Endothelial cell (in vitro differentiated cells): ENCODE measurements at regions not wholly inside any gene's neighbourhood (a gene's known extent, or its start where the extent isn't known, plus 50 kb on each side); places are given as distances from the start of the nearest gene placed in this dataset.

ENCODE experiments used
- DNase-seq: peaks from one replicate; pipeline ENCODE4 v3.0.0; 2021; ENCODE audit warnings: low spot score
- H3K27ac Mint-ChIP-seq: one replicate; pipeline ENCODE4 v1.8.0; 2021; ENCODE audit warnings: mixed read lengths, inconsistent platforms; ENCODE audit not compliant: unreplicated experiment
- H3K27me3 Mint-ChIP-seq: one replicate; pipeline ENCODE4 v1.8.0; 2021; ENCODE audit warnings: mild to moderate bottlenecking, moderate library complexity, mixed read lengths, inconsistent platforms; ENCODE audit not compliant: unreplicated experiment
- H3K36me3 Mint-ChIP-seq: one replicate; pipeline ENCODE4 v1.8.0; 2021; ENCODE audit warnings: mild to moderate bottlenecking, low read depth, mixed read lengths, inconsistent platforms; ENCODE audit not compliant: unreplicated experiment
- H3K4me1 Mint-ChIP-seq: one replicate; pipeline ENCODE4 v1.8.0; 2021; ENCODE audit warnings: mild to moderate bottlenecking, mixed read lengths, inconsistent platforms; ENCODE audit not compliant: unreplicated experiment
- H3K4me3 Mint-ChIP-seq: one replicate; pipeline ENCODE4 v1.8.0; 2021; ENCODE audit warnings: mild to moderate bottlenecking, mixed read lengths, inconsistent platforms; ENCODE audit not compliant: unreplicated experiment
- H3K9me3 Mint-ChIP-seq: one replicate; pipeline ENCODE4 v1.8.0; 2021; ENCODE audit warnings: mixed read lengths, inconsistent platforms; ENCODE audit not compliant: unreplicated experiment
- TF ChIP-seq, protein P1 (sequence below): fragments of 200-600 bp; sonication (generic); IDR thresholded peaks from one replicate; pipeline ENCODE4 v1.5.0; 2021; ENCODE audit warnings: antibody characterized with exemption; ENCODE audit not compliant: unreplicated experiment

DNA sequence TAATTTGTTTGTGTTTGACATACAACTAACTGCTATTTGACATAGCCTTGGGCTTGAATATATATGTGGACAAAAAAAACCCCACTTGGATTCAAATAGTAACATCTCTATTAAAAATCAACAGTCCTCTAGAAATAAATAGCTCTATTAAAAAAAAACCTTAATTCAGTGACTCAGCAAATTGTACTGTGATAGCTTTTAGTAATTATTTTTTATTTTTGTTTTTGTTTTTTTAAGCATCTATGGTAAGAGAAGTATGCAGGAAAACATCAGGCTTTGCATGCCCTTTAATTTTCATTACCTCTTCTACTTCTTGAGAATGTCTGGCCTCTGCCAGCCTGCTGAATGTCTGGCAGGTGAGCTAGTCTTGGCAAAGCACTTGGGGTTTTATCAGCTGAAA lies 300.7 kb downstream of the NPR3 start:
- Mint-ChIP-seq H3K9me3 (peaks cover 15% of the 10 kb centered on the region), H3K4me3 (no peak overlapping the region), H3K36me3 (no peaks in the 10 kb centered on the region), H3K4me1 (no peaks in the 10 kb centered on the region), H3K27ac (no peak overlapping the region), H3K27me3 (peaks cover 2% of the 10 kb centered on the region)
- DNase-seq = no peak
- TF ChIP-seq, protein P1, sequence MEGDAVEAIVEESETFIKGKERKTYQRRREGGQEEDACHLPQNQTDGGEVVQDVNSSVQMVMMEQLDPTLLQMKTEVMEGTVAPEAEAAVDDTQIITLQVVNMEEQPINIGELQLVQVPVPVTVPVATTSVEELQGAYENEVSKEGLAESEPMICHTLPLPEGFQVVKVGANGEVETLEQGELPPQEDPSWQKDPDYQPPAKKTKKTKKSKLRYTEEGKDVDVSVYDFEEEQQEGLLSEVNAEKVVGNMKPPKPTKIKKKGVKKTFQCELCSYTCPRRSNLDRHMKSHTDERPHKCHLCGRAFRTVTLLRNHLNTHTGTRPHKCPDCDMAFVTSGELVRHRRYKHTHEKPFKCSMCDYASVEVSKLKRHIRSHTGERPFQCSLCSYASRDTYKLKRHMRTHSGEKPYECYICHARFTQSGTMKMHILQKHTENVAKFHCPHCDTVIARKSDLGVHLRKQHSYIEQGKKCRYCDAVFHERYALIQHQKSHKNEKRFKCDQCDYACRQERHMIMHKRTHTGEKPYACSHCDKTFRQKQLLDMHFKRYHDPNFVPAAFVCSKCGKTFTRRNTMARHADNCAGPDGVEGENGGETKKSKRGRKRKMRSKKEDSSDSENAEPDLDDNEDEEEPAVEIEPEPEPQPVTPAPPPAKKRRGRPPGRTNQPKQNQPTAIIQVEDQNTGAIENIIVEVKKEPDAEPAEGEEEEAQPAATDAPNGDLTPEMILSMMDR = no peak

- Mint-ChIP-seq H3K9me3 (no peaks in the 10 kb centered on the region), H3K4me3 (no peak overlapping the region), H3K36me3 (no peaks in the 10 kb centered on the region), H3K4me1 (no peaks in the 10 kb centered on the region), H3K27me3 (peaks cover 1% of the 10 kb centered on the region), H3K27ac (no peak overlapping the region)
- TF ChIP-seq, protein P1 = no peak
- DNase-seq = no peak
These were observed 312.5 kb downstream of the NPR3 start for GRCh38 chr5:33023649-33024048.

- H3K4me1 Mint-ChIP-seq = no peaks in the 10 kb centered on the region
- TF ChIP-seq, protein P1 = no peak
- no peak for DNase-seq
These were observed 321.4 kb downstream of the NPR3 start for GRCh38 chr5:33032271-33033070.

GRCh38 chr5:33033516-33033915 lies 322.4 kb downstream of the NPR3 start:
- Mint-ChIP-seq H3K36me3 (no peaks in the 10 kb centered on the region), H3K9me3 (no peaks in the 10 kb centered on the region), H3K27ac (no peak overlapping the region), H3K4me1 (no peaks in the 10 kb centered on the region), H3K27me3 (no peaks in the 10 kb centered on the region), H3K4me3 (no peak overlapping the region)
- no peak for DNase-seq
- TF ChIP-seq, protein P1 = no peak

More at GRCh38 chr5:33032271-33033070, 321.4 kb downstream of the NPR3 start:
- no peaks in the 10 kb centered on the region for H3K9me3 Mint-ChIP-seq
- H3K27me3 Mint-ChIP-seq = peaks cover 1% of the 10 kb centered on the region
- H3K27ac Mint-ChIP-seq = no peak overlapping the region
- H3K36me3 Mint-ChIP-seq = no peaks in the 10 kb centered on the region
- H3K4me3 Mint-ChIP-seq = no peak overlapping the region

DNA sequence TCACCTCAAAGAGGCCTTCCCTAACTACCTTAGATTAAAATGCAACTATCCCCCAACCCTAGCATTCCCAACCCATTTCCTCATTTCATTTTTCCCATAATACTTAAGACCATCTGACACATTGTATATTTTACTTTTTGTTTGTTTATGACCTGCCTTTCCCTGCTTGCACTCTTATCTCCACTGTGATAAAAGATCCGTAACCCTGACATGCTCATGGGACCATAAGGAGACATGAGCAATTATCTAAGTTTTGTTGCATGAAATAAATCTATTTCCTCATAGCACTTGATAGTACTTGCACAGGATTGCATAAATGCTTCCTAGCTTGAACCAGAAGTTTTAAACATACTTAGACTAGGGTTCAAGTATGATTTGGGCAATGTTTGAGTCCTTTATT lies 323.7 kb downstream of the NPR3 start:
- Mint-ChIP-seq H3K36me3 (peaks cover 2% of the 10 kb centered on the region), H3K4me1 (no peaks in the 10 kb centered on the region), H3K27ac (no peak overlapping the region), H3K27me3 (no peaks in the 10 kb centered on the region), H3K9me3 (no peaks in the 10 kb centered on the region), H3K4me3 (no peak overlapping the region)
- no peak for DNase-seq
- TF ChIP-seq, protein P1 = no peak
